SKM-1 (cell line): ENCODE measurements at regions not wholly inside any gene's neighbourhood (a gene's known extent, or its start where the extent isn't known, plus 50 kb on each side); places are given as distances from the start of the nearest gene placed in this dataset.

Source experiments
- DNase-seq: peaks from one replicate; lab custom pipeline; 2025; ENCODE audit not compliant: unreplicated experiment; lab: John Stamatoyannopoulos, UW

DNA sequence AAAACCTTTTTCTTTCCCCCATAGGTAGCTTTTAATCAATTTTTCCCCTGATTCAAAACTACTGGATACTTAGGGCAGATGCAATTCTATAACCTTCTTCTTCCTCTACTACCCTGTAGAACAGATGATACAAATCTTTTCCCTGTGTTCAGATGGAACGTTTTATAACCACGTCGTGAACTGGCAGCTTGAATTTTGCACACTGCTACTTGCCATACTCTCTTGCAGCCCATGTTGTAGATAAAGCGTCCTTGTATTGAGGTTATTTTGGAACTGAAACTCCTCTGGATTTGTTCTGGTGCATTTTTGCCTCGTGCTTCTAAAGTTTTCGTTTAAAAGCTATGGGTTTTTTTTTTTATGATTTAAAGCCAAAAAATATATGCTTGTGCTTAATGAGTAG lies 440.2 kb downstream of the RFPL4B start:
- DNase-seq, result no peak

DNA sequence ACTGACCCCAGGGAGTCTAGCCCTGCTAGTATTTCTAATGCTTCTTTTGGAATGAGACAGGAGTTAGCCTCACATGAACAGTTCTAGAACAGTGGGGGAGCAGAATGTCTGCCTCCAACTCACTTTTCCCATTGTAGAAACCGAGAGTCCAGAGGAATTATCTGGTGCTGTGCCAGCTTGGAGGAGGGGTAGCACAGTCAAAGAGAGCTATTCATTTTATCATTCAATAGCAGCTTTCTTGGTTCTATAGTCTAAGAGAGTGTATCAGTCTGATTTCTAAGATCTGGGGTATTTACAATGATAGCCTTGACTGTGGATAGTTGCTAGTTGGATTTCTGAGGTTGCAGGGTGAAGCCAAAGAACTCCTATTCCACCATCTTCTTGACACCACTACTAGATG lies 448.2 kb downstream of the RFPL4B start:
- no peak for DNase-seq

DNA sequence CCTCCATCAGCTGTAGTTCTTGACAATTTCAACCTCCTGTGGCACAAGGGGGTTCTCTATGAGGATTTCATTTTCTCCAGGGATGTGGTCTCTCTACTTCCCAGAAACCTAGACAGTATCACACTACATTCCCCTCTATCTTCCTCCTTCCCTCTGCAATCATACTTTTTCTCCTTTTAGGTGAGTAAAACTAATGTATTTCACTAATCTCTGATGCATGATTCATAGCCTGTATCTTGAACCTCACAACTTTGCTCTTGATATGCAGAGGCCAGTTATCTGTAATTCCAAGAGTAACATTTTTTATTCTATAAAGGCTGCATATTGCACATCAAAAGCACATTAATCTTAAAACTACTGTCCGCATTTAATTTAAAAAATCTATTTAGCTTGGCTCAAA lies 449.6 kb downstream of the RFPL4B start:
- no peak for DNase-seq

DNA sequence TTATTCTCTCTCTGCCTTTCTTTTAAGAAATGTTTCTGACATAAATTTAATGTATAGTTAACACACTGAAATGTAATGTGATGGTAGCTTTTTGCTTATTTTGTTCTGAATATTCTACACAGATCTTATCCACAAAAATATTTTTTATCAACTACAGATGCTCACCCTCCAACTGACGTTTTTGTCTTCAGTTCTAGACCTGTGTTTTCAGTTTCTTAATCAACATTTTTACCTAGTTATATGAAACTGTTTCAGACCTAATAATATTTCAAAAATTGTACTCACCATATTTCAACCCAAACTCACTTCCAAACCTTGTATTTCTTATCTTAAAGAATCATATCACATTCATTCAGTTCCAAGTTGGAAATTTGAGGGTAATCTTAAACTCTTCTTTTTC lies 452.8 kb downstream of the RFPL4B start:
- DNase-seq, result no peak

DNA sequence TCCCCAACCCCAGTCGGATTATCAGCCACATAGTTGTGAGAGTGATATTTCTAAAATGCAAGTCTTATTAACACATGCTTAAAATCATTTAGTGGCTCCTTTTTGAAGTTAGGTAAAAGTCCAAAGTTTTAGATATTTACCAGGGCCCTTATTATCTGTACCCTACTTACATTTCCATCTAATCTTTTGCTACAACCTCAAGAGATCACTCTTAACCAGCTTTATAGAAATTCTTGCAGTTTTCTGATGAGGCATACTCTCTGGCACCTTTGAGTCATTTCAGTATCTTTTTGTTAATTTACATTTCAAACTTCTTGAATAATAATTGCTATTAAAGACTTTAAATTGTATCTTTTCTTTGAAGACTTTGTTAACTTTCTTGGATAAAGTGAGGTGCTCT lies 453.3 kb downstream of the RFPL4B start:
- DNase-seq, result no peak

DNA sequence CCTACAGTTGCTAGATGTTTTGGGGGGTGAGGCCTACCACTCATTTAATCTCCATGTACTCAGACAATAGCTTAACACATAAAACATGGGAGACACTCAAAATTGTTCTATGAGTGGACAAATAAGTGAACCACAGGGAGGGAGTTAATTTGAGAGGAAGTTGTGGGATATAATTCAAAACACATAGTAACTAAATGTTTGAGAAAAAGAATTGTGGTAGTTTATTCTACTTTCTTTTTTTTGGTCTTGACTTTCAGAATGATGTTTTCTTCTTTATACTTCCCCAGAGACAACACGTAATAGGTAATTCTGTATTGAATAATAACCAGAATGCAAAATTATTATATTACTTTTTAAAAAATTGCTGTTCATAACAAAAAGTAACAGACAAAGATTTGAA lies 453.8 kb downstream of the RFPL4B start:
- no peak for DNase-seq

DNA sequence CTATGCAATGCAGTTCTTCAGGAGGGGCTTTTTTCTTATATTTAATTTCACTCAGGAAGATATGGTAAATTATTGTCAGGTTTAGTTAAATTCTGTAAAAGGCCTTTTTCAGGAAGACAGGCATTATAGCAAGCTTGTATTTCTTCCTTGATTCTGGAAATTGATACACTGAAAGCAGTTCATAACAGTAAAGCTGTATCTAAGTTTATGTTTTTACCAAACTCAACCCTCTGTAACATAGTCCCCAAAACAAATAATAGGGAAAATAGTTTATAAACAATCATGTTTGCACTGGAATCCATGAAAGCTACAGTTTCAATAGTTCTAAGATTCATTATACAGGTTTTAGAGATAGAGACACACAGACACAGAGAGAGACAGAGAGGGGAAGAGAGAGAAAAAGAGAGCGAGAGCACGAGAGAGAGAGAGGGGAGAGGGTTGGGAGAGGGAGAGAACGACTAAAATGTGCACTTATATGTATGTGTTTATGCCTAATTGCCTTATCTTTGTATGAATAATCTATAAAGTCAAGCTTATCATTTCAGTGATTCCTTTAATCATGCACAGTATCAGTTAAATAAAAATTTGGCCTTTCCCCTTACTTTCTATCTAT lies 454.4 kb downstream of the RFPL4B start:
- no peak for DNase-seq

DNA sequence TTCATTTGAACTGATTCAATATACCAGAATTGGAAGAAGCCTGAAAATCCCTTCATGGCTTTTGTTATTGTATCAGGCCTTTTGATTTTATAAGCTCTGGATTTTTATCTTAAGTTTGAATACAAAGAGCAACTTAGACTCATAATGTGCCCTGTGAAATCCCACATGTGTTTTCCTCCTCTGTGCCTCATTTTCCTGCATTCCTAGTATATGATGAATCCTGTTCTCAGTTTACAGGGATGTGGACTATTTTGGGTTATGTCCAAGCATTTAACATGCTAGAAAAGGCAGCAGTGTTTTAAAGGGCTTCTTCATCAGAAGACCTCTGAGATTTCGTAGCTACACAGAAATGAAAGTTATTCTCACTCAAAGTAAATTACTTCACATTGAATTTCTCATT lies 455.0 kb downstream of the RFPL4B start:
- DNase-seq, result no peak

DNA sequence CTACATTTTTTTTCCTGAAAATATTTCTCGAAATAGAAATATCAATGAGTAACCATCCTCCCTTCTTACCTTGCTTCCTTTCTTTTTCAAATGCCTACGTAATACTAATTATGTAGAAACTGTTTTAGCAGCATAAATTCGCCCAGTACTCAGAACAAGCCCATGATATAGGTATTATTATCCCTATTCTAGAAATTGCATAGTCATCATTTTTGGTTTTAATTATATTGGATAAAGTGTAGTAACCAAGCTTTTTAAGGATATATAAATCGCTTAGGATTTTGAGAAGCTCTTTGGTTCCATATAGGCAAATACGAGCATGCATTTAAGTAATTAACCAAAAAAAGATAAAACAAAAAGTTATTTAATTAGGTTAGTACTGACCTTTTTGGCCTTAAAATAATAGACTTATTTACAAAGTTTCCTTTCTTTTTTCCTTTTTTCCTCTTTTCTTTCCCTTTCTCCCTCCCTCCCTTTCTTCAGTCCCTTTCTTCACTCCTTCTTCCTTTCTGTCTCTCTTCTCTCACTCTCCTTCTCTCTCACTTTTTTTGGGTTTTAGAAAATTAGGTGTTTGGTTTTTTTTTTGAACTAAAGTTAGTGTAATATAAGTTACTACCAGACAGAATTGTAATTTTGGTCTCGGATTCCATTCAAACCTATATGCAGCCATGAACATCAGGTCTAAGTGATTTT lies 457.7 kb downstream of the RFPL4B start:
- DNase-seq, result no peak

DNA sequence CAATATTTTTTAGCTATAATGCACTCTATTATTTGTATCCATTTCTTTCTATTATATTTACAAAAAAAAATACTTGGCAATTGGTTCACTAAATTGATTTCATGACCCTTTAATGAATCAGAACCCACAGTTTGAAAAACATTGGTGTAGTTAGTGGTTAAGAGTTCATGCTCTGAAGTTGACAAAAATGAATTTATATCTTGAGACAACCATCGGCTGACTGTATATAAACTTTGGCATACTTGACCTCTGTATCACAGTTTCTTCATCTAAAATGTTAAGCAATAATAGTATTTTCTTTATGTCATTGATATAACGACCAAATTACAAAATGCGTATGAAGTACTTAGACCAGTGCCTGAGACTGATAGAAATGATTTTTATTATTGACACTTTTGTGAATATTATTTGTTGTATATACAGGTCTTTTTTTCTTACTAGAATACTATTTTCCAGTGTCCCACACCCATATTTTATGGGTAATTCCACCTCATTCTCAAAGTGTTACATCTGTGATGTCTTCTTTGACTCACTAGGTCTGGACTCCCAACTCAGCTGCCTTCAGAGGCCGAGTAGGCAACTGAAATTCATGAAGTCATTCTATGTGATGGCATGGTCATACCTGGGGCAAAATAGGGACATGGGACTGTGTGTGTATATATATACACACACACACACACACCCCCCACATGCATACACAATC lies 459.2 kb downstream of the RFPL4B start:
- DNase-seq, result no peak

DNA sequence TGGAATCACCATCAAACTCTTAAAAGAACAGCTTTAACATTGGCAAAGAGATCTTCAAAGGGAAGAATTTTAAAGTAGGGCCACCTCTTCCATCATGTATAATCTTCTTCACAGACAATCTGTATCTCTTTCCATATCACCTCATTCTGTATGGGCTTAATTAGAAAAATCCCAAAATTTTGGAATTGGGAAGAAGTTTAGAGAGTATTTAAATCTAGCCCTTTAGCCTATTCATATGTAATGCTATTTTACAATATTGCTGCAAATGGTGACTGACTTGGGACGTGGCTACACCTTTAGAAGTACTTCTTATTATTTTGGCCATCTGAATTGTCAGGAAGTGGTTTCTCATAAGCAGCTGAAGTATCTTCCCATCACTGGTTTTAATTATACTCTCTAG lies 474.3 kb downstream of the RFPL4B start:
- DNase-seq, result no peak

DNA sequence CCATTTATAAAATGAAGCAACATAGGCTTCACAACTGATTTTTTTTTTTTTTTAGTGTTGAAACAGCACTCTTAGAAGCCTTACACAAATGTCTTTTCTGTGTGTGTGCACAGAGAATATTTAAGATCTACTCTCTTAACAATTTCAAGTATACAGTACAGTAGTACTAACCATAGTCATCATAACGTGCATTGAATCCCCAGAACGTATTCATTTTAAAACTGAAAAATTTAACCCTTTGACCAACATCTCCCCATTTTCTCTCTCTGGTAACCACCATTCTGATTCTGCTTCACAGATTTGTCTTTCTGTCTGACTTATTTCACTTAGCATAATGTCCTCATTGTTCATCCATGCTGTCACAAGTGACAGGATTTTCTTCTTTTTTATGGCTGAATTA lies 475.6 kb downstream of the RFPL4B start:
- DNase-seq, result no peak

DNA sequence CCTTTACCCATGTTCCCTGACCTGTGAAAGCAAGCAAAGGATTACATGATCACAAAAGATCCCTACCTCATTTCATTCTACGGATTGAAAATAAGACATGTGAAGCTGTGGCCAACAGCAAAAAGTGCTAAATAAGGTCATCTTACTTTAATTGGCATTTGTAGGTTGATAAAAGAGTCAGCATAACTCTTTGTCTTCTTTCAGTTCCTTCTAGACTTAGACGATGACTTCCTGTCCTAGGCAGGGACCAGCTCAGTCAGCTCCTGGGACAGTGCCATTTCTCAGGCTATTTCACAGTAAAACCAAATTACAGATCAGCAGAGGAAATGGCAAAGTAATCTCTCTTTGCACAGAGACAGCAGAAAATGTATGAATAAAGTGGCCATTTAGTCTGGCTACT lies 480.7 kb downstream of the RFPL4B start:
- DNase-seq, result no peak

DNA sequence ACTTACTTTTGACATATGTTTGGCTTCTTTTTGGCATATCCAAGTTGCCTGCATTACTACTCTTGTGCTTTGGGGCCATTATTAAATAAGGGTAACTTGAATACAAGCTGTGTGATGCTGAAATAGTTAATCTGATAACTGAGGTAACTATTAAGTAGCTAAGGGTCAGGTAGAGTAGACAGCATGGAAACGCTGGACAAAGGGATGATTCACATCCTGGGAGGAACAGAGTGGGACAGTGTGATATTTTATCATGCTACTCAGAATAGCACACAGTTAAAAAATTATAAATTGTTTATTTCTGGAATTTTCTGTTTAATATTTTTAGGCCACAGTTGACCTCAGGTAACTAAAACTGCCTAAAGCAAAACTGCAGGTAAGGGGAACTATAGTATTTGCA lies 483.9 kb downstream of the RFPL4B start:
- DNase-seq, result no peak

DNA sequence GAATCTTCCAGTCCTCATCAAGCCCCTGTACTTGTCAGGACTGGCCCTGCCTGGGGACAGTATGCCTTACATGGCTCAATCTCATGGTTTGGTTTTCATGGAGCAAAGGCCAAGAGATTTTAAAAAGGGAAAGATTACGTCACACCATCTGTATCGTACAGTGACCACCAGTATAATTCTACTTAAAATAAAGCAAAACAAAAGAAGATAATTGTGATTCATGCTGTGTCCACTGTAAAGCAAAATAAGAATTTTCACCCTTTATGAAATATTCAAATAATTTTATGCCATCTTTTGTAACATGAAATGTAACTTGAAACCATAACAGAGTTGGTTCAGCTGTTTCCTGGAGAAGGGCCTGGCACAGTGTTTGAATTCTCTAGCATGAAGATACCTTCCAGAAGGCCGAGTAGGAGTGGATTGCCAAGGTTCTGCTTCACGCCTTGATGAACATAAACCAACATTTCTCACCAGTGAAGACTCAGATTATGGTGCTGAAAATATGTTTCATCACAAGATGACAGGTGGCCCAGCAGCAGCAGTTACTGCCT lies 486.5 kb downstream of the RFPL4B start:
- no peak for DNase-seq

DNA sequence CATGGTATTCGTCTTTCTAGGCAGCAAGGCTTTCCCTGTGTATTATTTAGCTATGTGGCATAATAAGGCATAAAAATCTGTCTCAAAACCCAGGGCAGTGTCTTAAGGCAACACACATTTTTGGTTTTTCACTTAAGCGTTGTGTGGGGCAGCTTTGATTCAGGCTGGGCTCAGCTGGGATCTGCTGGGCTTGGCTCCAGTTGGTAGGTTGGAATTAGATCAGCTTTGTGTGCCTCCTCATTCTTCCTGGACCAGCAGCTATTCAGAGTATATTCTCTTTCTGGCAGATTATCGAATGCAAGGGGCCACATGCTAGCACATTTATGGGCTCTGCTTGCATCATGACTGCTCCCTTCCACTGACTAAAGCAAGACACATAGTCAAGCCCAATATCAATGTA lies 487.9 kb downstream of the RFPL4B start:
- DNase-seq, result no peak

DNA sequence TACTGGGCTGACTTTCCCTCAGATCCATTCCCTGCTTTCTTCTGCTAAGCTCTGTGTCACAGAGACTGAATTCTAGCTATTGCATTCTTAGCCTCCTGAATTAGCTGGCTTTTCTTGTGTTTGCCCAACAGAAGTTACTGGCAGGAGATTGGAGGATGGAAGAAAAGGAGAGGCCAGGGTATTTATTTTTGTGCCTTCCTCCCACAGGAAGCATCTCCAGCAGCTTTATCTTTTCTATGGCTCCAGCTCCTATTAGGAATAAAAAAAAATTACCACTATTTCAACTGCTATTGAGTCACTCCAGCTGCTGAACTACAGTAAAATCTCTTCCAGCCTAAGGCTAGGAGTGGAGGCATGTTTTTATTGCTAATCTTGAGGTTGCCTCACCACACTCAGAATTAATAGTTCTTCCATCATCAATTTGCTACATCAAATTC lies 492.4 kb downstream of the RFPL4B start:
- DNase-seq, result no peak

DNA sequence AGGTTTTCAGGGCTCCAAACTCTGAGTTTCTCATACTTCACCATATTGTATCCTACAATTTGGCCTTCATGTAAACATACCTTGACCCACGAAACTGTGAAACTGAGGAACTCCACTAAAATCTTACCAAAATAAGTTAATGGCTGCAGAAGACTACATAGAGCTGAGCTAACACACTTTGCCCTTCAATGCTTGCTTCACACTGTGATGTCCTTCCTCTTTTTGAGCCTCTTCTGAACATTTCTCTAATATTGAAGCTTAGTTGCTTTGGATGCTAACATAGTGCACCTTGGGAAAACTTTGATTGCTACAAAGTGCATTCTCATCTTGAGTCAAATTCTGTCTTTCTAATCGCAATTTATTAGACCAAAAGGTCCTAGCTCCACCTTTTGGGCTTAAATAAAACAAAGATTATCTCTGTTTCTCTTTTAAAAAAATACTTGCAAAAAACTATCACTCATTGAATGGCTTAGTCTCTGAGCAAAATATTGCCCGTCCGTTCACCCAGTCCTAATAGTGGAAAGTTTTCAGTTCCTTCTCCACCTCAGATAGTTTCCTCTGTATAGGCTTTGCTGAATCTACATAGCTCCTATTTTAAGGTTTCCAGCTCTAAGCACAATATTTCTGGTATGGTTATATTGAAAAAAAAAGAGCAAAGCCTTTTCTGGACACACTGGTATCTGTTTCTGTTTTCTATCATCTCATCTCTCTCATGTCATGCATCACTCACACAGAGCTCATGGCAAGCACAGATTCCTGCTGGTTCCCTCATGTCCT lies 494.6 kb downstream of the RFPL4B start:
- DNase-seq, result no peak

DNA sequence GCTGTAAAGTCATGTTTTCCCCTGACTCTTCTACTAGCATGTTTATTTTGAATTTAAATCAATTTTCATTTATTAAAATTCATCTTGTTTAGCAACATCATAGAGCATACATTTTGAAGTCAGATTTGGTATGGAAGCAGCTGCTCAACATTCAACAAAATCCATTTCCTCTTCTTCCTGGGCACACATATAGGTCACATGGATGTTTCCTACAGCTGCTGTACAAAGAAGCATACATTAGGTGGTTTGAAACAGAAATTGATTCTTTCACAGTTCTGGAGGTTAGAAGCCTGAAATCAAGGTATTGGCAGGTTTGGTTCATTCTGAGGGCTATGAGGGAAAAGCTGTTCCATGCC lies 495.2 kb downstream of the RFPL4B start:
- no peak for DNase-seq

DNA sequence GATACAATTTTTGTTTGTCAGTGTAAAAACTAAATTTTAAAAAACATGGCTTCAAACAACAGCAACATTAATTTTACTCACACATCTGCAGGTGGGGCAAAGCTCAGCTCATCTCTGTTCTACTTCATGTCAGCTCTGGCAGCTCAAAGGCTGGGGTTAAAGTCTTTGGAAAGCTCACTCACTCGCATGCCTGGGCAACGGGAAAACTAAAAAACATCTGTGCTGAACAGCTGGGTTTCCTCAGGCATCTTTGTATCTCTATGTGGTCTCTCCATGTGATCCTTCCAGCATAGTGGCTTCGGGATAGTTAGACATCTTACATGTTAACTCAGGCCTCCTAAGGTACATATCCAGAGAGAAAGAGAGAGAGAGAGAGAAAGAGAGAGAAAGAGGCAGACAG lies 499.6 kb downstream of the RFPL4B start:
- DNase-seq, result no peak

DNA sequence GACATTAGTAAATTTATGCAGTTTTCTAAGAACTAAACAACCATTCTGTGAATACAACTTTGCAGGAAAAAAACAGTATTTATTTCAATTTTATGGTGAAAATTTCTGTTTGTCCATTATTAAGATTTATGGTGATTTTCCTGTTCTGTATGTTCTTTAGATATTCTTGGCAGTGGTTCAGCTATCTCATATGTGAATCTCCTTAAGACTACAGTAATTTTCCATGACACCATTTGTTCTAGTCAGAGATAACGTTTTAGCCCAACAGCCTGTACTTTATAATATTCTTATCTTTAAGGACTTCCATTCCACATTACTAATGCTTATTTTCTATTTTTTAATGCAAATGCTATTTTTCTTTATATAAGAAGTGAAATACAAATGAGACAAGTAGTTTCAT lies 504.0 kb downstream of the RFPL4B start:
- no peak for DNase-seq

DNA sequence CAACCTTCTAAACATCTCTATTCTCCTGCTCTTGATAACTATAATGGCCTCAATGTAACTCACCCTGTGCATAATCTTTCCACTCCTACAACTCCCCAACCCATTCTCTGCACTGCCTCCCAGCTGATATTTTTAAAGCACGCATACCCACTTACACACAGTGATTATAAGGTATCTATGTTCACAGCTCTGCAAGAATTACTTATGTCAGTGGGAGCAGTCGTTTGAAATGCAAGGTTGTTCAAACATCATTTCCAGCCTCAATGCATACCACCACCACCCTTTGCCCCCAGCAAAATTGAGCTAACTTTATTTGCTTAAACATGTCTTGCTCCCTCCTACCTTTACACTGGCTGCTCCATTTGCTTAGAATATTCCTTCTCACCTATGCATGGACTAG lies 506.0 kb downstream of the RFPL4B start:
- no peak for DNase-seq
